Keratinocyte (primary cell): ENCODE measurements at regions not wholly inside any gene's neighbourhood (a gene's known extent, or its start where the extent isn't known, plus 50 kb on each side); places are given as distances from the start of the nearest gene placed in this dataset.

Experiments used
- DNase-seq: peaks from one replicate; pipeline ENCODE4 v3.0.0-alpha.2; 2011; ENCODE audit warnings: low read depth, missing footprints, low spot score
- FAIRE-seq: peaks from 2 replicates; lab custom pipeline; 2011; peaks lifted over from hg19 to GRCh38; lab: Jason Lieb, UNC
- H2AFZ ChIP-seq: 2 replicates; pipeline ENCODE4 v1.6.0; 2012; ENCODE audit warnings: low read length, control low read depth, inconsistent platforms; ENCODE audit not compliant: control insufficient read depth
- H3K27ac ChIP-seq: 2 replicates; pipeline ENCODE4 v1.5.1; 2011; ENCODE audit warnings: low read length; ENCODE audit not compliant: control insufficient read depth, insufficient read depth
- H3K27me3 ChIP-seq: 3 replicates; pipeline ENCODE4 v1.6.0; 2011; ENCODE audit warnings: low read length; ENCODE audit not compliant: control insufficient read depth, insufficient read depth; ENCODE audit errors: extremely low read depth
- H3K36me3 ChIP-seq, 2 experiments: 2 replicates in 1 of 2; 3 replicates in 1 of 2; pipeline ENCODE4 v1.5.1; 2011; ENCODE audit warnings: low read length in 2 of 2, mild to moderate bottlenecking in 1 of 2; ENCODE audit not compliant: control insufficient read depth in 2 of 2, insufficient read depth in 2 of 2; ENCODE audit errors: extremely low read depth in 1 of 2
- H3K4me1 ChIP-seq: 3 replicates; pipeline ENCODE4 v1.5.1; 2011; ENCODE audit warnings: low read length; ENCODE audit not compliant: control insufficient read depth, insufficient read depth; ENCODE audit errors: extremely low read depth
- H3K4me2 ChIP-seq: 3 replicates; pipeline ENCODE4 v1.6.0; 2011; ENCODE audit warnings: low read depth, low read length; ENCODE audit not compliant: control insufficient read depth, insufficient read depth; ENCODE audit errors: extremely low read depth
- H3K4me3 ChIP-seq, 3 experiments: fragments of 200-600 bp in 1 of 3; sonication (generic) in 1 of 3; 2 replicates in 2 of 3; 3 replicates in 1 of 3; pipeline ENCODE4 v1.5.1; 2011 to 2016; ENCODE audit warnings: low read length in 3 of 3, mild to moderate bottlenecking in 3 of 3, control low read depth in 2 of 3, inconsistent platforms in 1 of 3, low read depth in 1 of 3, mixed read lengths in 1 of 3, mixed run types in 1 of 3, moderate library complexity in 1 of 3; ENCODE audit not compliant: control insufficient read depth in 2 of 3, insufficient read depth in 2 of 3; ENCODE audit errors: extremely low read depth in 1 of 3
- H3K79me2 ChIP-seq: 2 replicates; pipeline ENCODE4 v1.6.0; 2012; ENCODE audit warnings: low read length; ENCODE audit not compliant: control insufficient read depth, insufficient read depth
- H3K9ac ChIP-seq: 3 replicates; pipeline ENCODE4 v1.6.0; 2011; ENCODE audit warnings: low read length; ENCODE audit not compliant: control insufficient read depth, insufficient read depth; ENCODE audit errors: extremely low read depth
- H3K9me1 ChIP-seq: 3 replicates; pipeline ENCODE4 v1.6.0; 2011; ENCODE audit warnings: low read length; ENCODE audit not compliant: control insufficient read depth, insufficient read depth; ENCODE audit errors: extremely low read depth
- H3K9me3 ChIP-seq: 2 replicates; pipeline ENCODE4 v1.5.1; 2012; ENCODE audit warnings: low read depth, low read length; ENCODE audit not compliant: control insufficient read depth
- H4K20me1 ChIP-seq: 3 replicates; pipeline ENCODE4 v1.6.0; 2011; ENCODE audit warnings: low read length; ENCODE audit not compliant: control insufficient read depth, insufficient read depth; ENCODE audit errors: extremely low read depth
- CTCF ChIP-seq, 3 experiments: IDR thresholded peaks in 1 of 3; conservative IDR thresholded peaks in 1 of 3; optimal IDR thresholded peaks in 1 of 3; 2 replicates in 2 of 3; 3 replicates in 1 of 3; pipeline versions ENCODE3 to v1.5.1; 2011; ENCODE audit warnings: low read length in 3 of 3, mild to moderate bottlenecking in 3 of 3, moderate library complexity in 2 of 3, control low read depth in 1 of 3, inconsistent platforms in 1 of 3; ENCODE audit not compliant: insufficient read depth in 2 of 3; ENCODE audit errors: extremely low read depth in 1 of 3
- EZH2 ChIP-seq: IDR thresholded peaks from one replicate; pipeline ENCODE4 v1.6.1; 2012; ENCODE audit warnings: inconsistent platforms, mild to moderate bottlenecking, low read length, moderate library complexity
- dilution Hi-C: fragments of 300-500 bp; cut with MboI; formaldehyde crosslinking; loops from one replicate; pipeline ENCODE4 v1.7.0; 2020; ENCODE audit warnings: low sequenced_read_pairs; ENCODE audit not compliant: extremely low pct_ligation_motif_present

DNA sequence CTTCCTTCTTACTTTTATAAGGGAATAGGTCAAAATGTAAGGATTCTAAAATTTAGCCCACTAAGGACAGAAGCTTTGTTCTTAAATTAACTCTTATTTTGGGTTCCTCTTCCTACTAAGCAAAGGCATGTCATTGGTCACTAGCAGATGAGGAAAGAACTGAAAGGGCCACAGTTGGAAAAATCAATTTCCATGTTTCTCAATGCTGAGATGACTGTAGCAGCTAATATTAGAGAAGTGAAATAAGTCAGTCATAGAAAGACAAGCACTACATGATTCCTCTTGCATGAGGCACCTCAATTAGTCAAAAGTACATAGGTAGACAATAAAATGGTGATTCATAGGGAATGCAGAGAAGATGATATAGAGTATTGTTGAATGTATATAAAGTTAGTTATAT, 353.7 kb downstream of the RSL24D1 start:
- FAIRE-seq (no peak), DNase-seq (no peak)
- Histone ChIP-seq H3K79me2 (no peaks in the 10 kb centered on the region), H3K4me2 (no peak overlapping the region), H3K27me3 (no peaks in the 10 kb centered on the region), H3K27ac (no peak overlapping the region), H2AFZ (no peak overlapping the region), H3K9ac (no peak overlapping the region), H4K20me1 (no peaks in the 10 kb centered on the region), H3K4me1 (no peaks in the 10 kb centered on the region), H3K9me3 (no peaks in the 10 kb centered on the region), H3K9me1 (no peaks in the 10 kb centered on the region), H3K36me3 (no peaks in the 10 kb centered on the region), H3K4me3 (no peak overlapping the region)
- dilution Hi-C loops, result no loop called here
- TF ChIP-seq CTCF (optimal IDR thresholded peaks at IDR 0.05 in 1 of 3, IDR thresholded peaks at IDR 0.05 in 1 of 3, conservative IDR thresholded peaks at IDR 0.05 in 1 of 3; ENCODE audit: extremely low read depth in 1 of 3, insufficient read depth in 2 of 3, low read length in 3 of 3) (no peak), EZH2 (no peak)

- Histone ChIP-seq H3K27me3 (no peaks in the 10 kb centered on the region), H3K4me1 (no peaks in the 10 kb centered on the region), H3K27ac (no peak overlapping the region), H3K4me3 (no peak overlapping the region), H3K9me1 (no peaks in the 10 kb centered on the region), H3K79me2 (no peaks in the 10 kb centered on the region), H3K9ac (no peak overlapping the region), H3K36me3 (no peaks in the 10 kb centered on the region), H2AFZ (no peak overlapping the region), H3K4me2 (no peak overlapping the region), H4K20me1 (no peaks in the 10 kb centered on the region), H3K9me3 (no peaks in the 10 kb centered on the region)
- no peak for FAIRE-seq
- no peak for DNase-seq
- dilution Hi-C loops, result no loop called here
- TF ChIP-seq CTCF (optimal IDR thresholded peaks at IDR 0.05 in 1 of 3, IDR thresholded peaks at IDR 0.05 in 1 of 3, conservative IDR thresholded peaks at IDR 0.05 in 1 of 3; ENCODE audit: extremely low read depth in 1 of 3, insufficient read depth in 2 of 3, low read length in 3 of 3) (no peak), EZH2 (no peak)
Observed at GRCh38 chr15:54841701-54842305, 354.9 kb downstream of the RSL24D1 start.
